ENCODE measurements at regions not wholly inside any gene's neighbourhood (a gene's known extent, or its start where the extent isn't known, plus 50 kb on each side); places are given as distances from the start of the nearest gene placed in this dataset.

DNA sequence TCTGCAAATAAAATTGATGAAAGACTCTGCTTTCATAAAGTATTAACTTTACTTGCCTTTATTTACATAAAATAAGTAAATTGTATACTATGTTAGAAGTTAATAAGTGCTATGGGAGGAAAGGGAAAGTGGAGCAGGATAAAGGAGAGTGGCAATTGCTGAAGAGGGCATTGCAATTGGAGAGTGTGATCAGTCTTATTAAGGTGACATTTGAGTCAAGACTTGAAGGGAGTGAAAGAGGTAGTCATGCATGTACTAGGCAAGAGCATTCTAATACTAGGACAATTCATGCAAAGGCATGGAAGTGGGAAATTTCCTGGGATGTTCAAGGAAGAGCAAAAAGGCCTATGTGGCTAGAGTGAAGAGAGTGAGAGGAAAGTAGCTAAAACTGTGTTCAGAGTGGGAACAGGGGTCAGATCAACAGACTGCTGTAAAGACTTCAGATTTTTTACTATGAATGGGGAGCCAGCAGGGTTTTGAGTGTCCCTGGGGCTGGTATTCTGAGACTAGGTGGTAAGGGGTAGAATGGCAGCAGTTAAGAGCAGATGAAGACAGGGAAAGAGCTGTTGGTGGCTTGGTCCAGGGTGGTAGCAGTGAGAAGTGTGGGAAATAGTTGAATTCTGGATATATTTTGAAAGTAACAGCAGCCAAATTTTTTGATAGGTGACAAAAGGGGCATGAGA, 182.3 kb upstream of the RIOK2 start:
- Mint-ChIP-seq H3K36me3 (ENCODE audit: low read depth, unreplicated experiment) (no peaks in the 10 kb centered on the region), H3K4me1 (ENCODE audit: unreplicated experiment) (no peaks in the 10 kb centered on the region), H3K27ac (ENCODE audit: unreplicated experiment) (no peak overlapping the region), H3K9me3 (ENCODE audit: unreplicated experiment) (no peaks in the 10 kb centered on the region), H3K27me3 (ENCODE audit: unreplicated experiment) (no peaks in the 10 kb centered on the region), H3K4me3 (ENCODE audit: unreplicated experiment) (no peak overlapping the region)
- TF ChIP-seq, protein P1, sequence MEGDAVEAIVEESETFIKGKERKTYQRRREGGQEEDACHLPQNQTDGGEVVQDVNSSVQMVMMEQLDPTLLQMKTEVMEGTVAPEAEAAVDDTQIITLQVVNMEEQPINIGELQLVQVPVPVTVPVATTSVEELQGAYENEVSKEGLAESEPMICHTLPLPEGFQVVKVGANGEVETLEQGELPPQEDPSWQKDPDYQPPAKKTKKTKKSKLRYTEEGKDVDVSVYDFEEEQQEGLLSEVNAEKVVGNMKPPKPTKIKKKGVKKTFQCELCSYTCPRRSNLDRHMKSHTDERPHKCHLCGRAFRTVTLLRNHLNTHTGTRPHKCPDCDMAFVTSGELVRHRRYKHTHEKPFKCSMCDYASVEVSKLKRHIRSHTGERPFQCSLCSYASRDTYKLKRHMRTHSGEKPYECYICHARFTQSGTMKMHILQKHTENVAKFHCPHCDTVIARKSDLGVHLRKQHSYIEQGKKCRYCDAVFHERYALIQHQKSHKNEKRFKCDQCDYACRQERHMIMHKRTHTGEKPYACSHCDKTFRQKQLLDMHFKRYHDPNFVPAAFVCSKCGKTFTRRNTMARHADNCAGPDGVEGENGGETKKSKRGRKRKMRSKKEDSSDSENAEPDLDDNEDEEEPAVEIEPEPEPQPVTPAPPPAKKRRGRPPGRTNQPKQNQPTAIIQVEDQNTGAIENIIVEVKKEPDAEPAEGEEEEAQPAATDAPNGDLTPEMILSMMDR (IDR thresholded peaks at IDR 0.05; ENCODE audit: unreplicated experiment) = no peak
- DNase-seq (ENCODE audit: low spot score) = no peak

DNA sequence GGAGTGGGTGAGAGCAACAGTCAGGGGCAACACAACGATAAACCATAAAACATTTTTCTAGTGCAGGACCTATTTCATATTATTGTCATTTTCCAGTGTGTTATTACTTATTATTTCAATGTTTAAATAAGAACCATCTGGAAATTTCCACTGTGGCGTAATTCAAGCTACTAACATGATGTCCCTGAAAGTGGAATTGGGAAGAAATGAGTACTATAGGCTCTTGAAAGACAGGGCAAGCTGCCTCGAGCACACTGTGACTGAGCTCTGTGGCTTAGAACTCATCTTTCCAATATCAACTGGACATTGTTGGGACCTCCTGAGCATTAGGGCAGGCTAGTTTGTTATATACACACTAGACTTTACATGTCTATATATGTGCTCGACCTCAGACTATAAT, 182.9 kb upstream of the RIOK2 start:
- no peaks in the 10 kb centered on the region for H3K27me3 Mint-ChIP-seq (ENCODE audit: unreplicated experiment)

DNA sequence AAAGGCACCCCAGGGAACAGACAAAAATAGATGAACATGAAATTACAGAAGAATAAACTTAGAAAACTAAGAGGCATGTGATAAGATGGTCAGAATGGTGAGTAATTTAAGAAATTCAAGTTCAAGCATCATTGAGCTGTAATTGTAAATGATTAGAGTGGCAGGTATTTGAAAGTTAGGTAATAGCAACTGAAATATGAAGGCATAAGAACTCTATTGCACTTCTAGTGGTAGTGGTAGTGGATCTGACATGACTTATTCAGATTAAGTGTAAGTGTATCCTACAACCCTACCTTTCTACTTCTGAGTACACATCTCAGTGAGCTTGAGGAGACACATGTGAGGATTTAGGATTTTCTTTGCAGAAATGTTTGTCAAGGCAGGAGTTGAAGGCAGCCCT, 192.9 kb upstream of the RIOK2 start:
- H3K9me3 Mint-ChIP-seq (ENCODE audit: unreplicated experiment) = no peaks in the 10 kb centered on the region
- no peak overlapping the region for H3K27ac Mint-ChIP-seq (ENCODE audit: unreplicated experiment)
- H3K4me3 Mint-ChIP-seq (ENCODE audit: unreplicated experiment) = no peak overlapping the region
- H3K4me1 Mint-ChIP-seq (ENCODE audit: unreplicated experiment) = no peaks in the 10 kb centered on the region
- peaks cover 1% of the 10 kb centered on the region for H3K27me3 Mint-ChIP-seq (ENCODE audit: unreplicated experiment)
- H3K36me3 Mint-ChIP-seq (ENCODE audit: low read depth, unreplicated experiment) = no peaks in the 10 kb centered on the region
- TF ChIP-seq, protein P1 (IDR thresholded peaks at IDR 0.05; ENCODE audit: unreplicated experiment) = no peak
- DNase-seq (ENCODE audit: low spot score) = no peak

More for the DNA sequence above, 182.9 kb upstream of the RIOK2 start:
- TF ChIP-seq, protein P1 (IDR thresholded peaks at IDR 0.05; ENCODE audit: unreplicated experiment) = no peak
- no peaks in the 10 kb centered on the region for H3K9me3 Mint-ChIP-seq (ENCODE audit: unreplicated experiment)
- H3K27ac Mint-ChIP-seq (ENCODE audit: unreplicated experiment) = no peak overlapping the region
- H3K4me3 Mint-ChIP-seq (ENCODE audit: unreplicated experiment) = no peak overlapping the region
- H3K36me3 Mint-ChIP-seq (ENCODE audit: low read depth, unreplicated experiment) = no peaks in the 10 kb centered on the region
- DNase-seq (ENCODE audit: low spot score) = no peak
- no peaks in the 10 kb centered on the region for H3K4me1 Mint-ChIP-seq (ENCODE audit: unreplicated experiment)

DNA sequence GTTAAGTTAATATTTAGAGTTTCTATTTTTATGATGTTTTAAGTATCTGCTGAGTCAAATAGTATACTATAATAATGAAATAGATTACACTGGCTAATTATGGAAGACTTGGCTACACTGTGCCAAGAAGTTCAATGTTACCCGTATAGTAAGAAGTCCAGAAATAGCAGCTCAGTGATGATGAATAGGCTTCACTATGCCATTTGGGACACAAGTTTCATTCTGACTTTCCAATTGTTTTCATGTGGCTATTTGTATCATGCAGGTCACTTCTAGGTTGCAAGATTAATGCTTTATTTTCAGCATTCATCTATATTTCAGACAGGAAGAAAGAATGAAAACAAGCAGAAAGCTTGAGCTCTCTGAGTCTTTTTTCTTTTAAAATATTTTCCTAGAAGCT, 194.5 kb upstream of the RIOK2 start:
- H3K4me3 Mint-ChIP-seq (ENCODE audit: unreplicated experiment) = no peak overlapping the region
- no peak overlapping the region for H3K27ac Mint-ChIP-seq (ENCODE audit: unreplicated experiment)
- H3K36me3 Mint-ChIP-seq (ENCODE audit: low read depth, unreplicated experiment) = no peaks in the 10 kb centered on the region
- no peaks in the 10 kb centered on the region for H3K4me1 Mint-ChIP-seq (ENCODE audit: unreplicated experiment)
- no peak for DNase-seq (ENCODE audit: low spot score)
- H3K27me3 Mint-ChIP-seq (ENCODE audit: unreplicated experiment) = peaks cover 1% of the 10 kb centered on the region
- TF ChIP-seq, protein P1 (IDR thresholded peaks at IDR 0.05; ENCODE audit: unreplicated experiment) = no peak
- H3K9me3 Mint-ChIP-seq (ENCODE audit: unreplicated experiment) = no peaks in the 10 kb centered on the region

DNA sequence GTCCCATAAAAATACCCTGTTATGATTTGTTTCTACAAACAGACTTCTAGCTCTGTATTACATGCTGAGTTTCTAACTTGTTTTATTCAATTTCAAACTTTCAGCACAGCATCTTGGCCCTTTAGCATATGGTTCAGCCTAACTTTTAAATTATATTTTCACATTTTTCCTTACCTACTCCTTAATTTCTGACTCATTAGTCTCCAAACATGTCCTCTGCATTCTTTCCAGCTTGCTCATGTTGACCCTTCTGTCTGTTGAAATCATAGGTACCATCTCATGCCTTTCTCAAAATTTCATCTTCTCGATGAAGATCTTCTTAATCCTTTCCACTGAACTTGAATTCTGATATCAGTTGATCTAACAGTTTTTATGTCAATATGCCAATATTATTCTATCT, 200.9 kb upstream of the RIOK2 start:
- DNase-seq (ENCODE audit: low spot score) = no peak
- no peak overlapping the region for H3K27ac Mint-ChIP-seq (ENCODE audit: unreplicated experiment)

More for the DNA sequence above, 200.9 kb upstream of the RIOK2 start:
- Mint-ChIP-seq H3K36me3 (ENCODE audit: low read depth, unreplicated experiment) (no peaks in the 10 kb centered on the region), H3K27me3 (ENCODE audit: unreplicated experiment) (no peaks in the 10 kb centered on the region), H3K9me3 (ENCODE audit: unreplicated experiment) (no peaks in the 10 kb centered on the region), H3K4me3 (ENCODE audit: unreplicated experiment) (no peak overlapping the region), H3K4me1 (ENCODE audit: unreplicated experiment) (no peaks in the 10 kb centered on the region)
- TF ChIP-seq, protein P1 (IDR thresholded peaks at IDR 0.05; ENCODE audit: unreplicated experiment) = no peak

All from endothelial cell (in vitro differentiated cells).